ENCODE measurements at regions not wholly inside any gene's neighbourhood (a gene's known extent, or its start where the extent isn't known, plus 50 kb on each side); places are given as distances from the start of the nearest gene placed in this dataset.

DNA sequence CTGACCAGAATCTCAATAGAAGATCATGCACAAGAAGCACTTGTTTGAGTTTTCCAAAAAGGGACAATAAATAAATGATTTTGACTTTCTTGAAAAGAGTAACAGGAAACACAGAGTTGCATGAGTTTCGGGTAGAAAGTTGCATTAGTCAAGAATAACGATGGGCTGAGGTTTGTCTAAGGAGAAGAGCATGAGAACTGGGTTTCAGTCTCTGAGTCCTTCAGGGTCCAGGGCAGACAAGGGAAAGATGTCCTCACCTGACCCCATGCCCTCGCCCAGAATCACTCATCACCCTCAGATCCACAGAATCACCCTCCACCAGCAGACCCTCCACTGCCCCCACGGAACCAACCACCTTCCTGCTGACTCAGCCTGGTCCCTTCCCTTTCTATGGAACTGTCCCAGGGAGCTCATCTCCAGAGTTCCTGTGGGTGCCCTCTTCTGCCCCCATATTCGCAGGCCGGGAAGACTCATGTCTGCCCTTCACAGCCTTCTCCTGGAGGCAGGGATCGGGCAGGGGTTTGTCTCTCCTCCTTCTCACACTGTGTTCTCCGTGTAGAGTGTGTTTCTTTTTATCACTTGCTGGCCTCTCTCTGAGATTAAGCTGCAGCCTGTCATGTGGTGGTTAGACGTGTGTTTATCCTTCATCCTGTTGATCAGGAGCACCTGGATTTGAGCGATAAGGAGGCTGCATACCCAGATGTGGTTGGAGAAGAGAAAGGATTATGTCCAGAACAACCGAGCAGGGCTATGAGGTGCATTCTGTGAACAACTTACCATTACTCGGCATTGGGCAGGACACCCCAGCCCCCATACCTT lies 442.6 kb downstream of the MAT2B start:
- TF ChIP-seq EZH2 (IDR thresholded peaks at IDR 0.05; ENCODE audit: insufficient read depth, poor library complexity, severe bottlenecking) (no peak), EZH2phosphoT487 (IDR thresholded peaks at IDR 0.05; ENCODE audit: insufficient read depth, low read depth) (no peak)
